Mesenchymal stem cell (in vitro differentiated cells and primary cell): ENCODE measurements at regions not wholly inside any gene's neighbourhood (a gene's known extent, or its start where the extent isn't known, plus 50 kb on each side); places are given as distances from the start of the nearest gene placed in this dataset.

Experiments
- DNase-seq: peaks from one replicate; pipeline ENCODE4 v3.0.0-alpha.2; 2013
- H2AFZ ChIP-seq: one replicate; pipeline ENCODE4 v1.6.1; 2013; ENCODE audit warnings: low read depth, mild to moderate bottlenecking, control low read depth, inconsistent platforms, low read length, moderate library complexity
- H2AK5ac ChIP-seq: 2 replicates; pipeline ENCODE4 v1.6.1; 2013; ENCODE audit warnings: low read length, moderate library complexity, mild to moderate bottlenecking, inconsistent platforms; ENCODE audit not compliant: severe bottlenecking
- H2BK120ac ChIP-seq: one replicate; pipeline ENCODE4 v1.6.1; 2013; ENCODE audit warnings: low read depth, mild to moderate bottlenecking, inconsistent platforms, low read length, moderate library complexity
- H2BK12ac ChIP-seq, 2 experiments: one replicate each; pipeline ENCODE4 v1.6.1; 2013; ENCODE audit warnings: inconsistent platforms in 2 of 2, low read length in 2 of 2, mild to moderate bottlenecking in 2 of 2, moderate library complexity in 2 of 2, control low read depth in 1 of 2
- H2BK15ac ChIP-seq: one replicate; pipeline ENCODE4 v1.6.1; 2013; ENCODE audit warnings: mild to moderate bottlenecking, low read depth, inconsistent platforms; ENCODE audit not compliant: poor library complexity, severe bottlenecking
- H2BK5ac ChIP-seq: 2 replicates; pipeline ENCODE4 v1.6.1; 2013; ENCODE audit warnings: low read depth, mild to moderate bottlenecking, low read length, control low read depth, inconsistent platforms; ENCODE audit not compliant: poor library complexity, severe bottlenecking
- H3K14ac ChIP-seq, 2 experiments: one replicate each; pipeline ENCODE4 v1.6.1; 2013; ENCODE audit warnings: inconsistent platforms in 2 of 2, low read length in 2 of 2, control low read depth in 1 of 2, mild to moderate bottlenecking in 1 of 2, moderate library complexity in 1 of 2
- H3K18ac ChIP-seq, 2 experiments: one replicate each; pipeline ENCODE4 v1.6.1; 2013; ENCODE audit warnings: inconsistent platforms in 2 of 2, low read length in 2 of 2, control low read depth in 1 of 2, low read depth in 1 of 2, mild to moderate bottlenecking in 1 of 2
- H3K23ac ChIP-seq, 2 experiments: one replicate each; pipeline ENCODE4 v1.6.1; 2013; ENCODE audit warnings: inconsistent platforms in 2 of 2, low read length in 2 of 2, mild to moderate bottlenecking in 2 of 2, moderate library complexity in 2 of 2, control low read depth in 1 of 2
- H3K27ac ChIP-seq: 2 replicates; pipeline ENCODE4 v1.5.1; 2013; ENCODE audit warnings: mild to moderate bottlenecking, moderate library complexity, low read length, control low read depth, inconsistent platforms; ENCODE audit not compliant: poor library complexity, severe bottlenecking
- H3K27me3 ChIP-seq, 2 experiments: 2 replicates each; pipeline versions ENCODE4 v1.6.1 to v1.7.0; 2013; ENCODE audit warnings: low read length in 2 of 2, mild to moderate bottlenecking in 2 of 2, moderate library complexity in 2 of 2, control low read depth in 1 of 2, inconsistent platforms in 1 of 2; ENCODE audit not compliant: control insufficient read depth in 1 of 2, insufficient read depth in 1 of 2
- H3K36me3 ChIP-seq, 2 experiments: 2 replicates each; pipeline versions ENCODE4 v1.6.1 to v1.7.0; 2013; ENCODE audit warnings: low read length in 2 of 2, control low read depth in 1 of 2, inconsistent platforms in 1 of 2, low read depth in 1 of 2, mild to moderate bottlenecking in 1 of 2; ENCODE audit not compliant: insufficient read depth in 2 of 2, control insufficient read depth in 1 of 2
- H3K4ac ChIP-seq, 2 experiments: one replicate each; pipeline ENCODE4 v1.6.1; 2013; ENCODE audit warnings: inconsistent platforms in 2 of 2, low read length in 2 of 2, mild to moderate bottlenecking in 2 of 2, moderate library complexity in 2 of 2, control low read depth in 1 of 2, low read depth in 1 of 2
- H3K4me1 ChIP-seq: 2 replicates; pipeline ENCODE4 v1.6.1; 2013; ENCODE audit warnings: low read depth, low read length, control low read depth; ENCODE audit not compliant: control insufficient read depth, insufficient read depth
- H3K4me2 ChIP-seq: 2 replicates; pipeline ENCODE4 v1.6.1; 2013; ENCODE audit warnings: low read length, mild to moderate bottlenecking, inconsistent platforms; ENCODE audit not compliant: poor library complexity, severe bottlenecking
- H3K4me3 ChIP-seq, 2 experiments: 2 replicates each; pipeline versions ENCODE4 v1.5.1 to v1.7.0; 2013; ENCODE audit warnings: low read length in 2 of 2, mild to moderate bottlenecking in 2 of 2, control low read depth in 1 of 2, low read depth in 1 of 2; ENCODE audit not compliant: insufficient read depth in 1 of 2
- H3K79me1 ChIP-seq: replicated peaks from 2 replicates; pipeline ENCODE4 v1.6.1; 2013; ENCODE audit warnings: mild to moderate bottlenecking, control low read depth, low read length, inconsistent platforms; ENCODE audit not compliant: poor library complexity, severe bottlenecking
- H3K9ac ChIP-seq: 2 replicates; pipeline ENCODE4 v1.7.0; 2013; ENCODE audit warnings: mild to moderate bottlenecking, low read length, moderate library complexity
- H3K9me3 ChIP-seq: 2 replicates; pipeline ENCODE4 v1.7.0; 2013; ENCODE audit warnings: mild to moderate bottlenecking, low read length; ENCODE audit not compliant: control insufficient read depth
- H4K8ac ChIP-seq: one replicate; pipeline ENCODE4 v1.6.1; 2013; ENCODE audit warnings: inconsistent platforms, mild to moderate bottlenecking, low read length, moderate library complexity
- H4K91ac ChIP-seq: one replicate; pipeline ENCODE4 v1.6.1; 2013; ENCODE audit warnings: mild to moderate bottlenecking, low read length, inconsistent platforms
- WGBS: methylation state at CpG from one replicate; pipeline ENCODE4 v1.1.7; 2013; ENCODE audit warnings: mixed read lengths; 5-methylcytosine and 5-hydroxymethylcytosine counted together

- Histone ChIP-seq H2BK15ac (no peak overlapping the region), H3K9ac (no peak overlapping the region), H2BK120ac (no peak overlapping the region), H3K36me3 (no peaks in the 10 kb centered on the region), H3K23ac (no peak overlapping the region), H3K9me3 (no peaks in the 10 kb centered on the region), H2BK5ac (no peak overlapping the region), H3K4me3 (no peak overlapping the region), H4K91ac (no peak overlapping the region), H3K4me2 (no peak overlapping the region), H3K18ac (no peak overlapping the region), H3K79me1 (no peaks in the 10 kb centered on the region), H3K4me1 (no peaks in the 10 kb centered on the region), H2BK12ac (no peak overlapping the region), H3K4ac (no peak overlapping the region), H3K14ac (no peak overlapping the region), H3K27me3 (peaks cover 7 to 8% of the 10 kb centered on the region in 2 experiments), H2AFZ (no peak overlapping the region), H4K8ac (no peak overlapping the region), H2AK5ac (no peak overlapping the region), H3K27ac (no peak overlapping the region)
- DNase-seq: no peak
Measured at GRCh38 chr6:40915165-40915564, 123.9 kb downstream of the UNC5CL start.

- WGBS: 97% methylated on average over 3 of the region's 6 CpGs
- Histone ChIP-seq H3K4me2 (no peak overlapping the region), H4K91ac (no peak overlapping the region), H2AK5ac (no peak overlapping the region), H3K14ac (peak overlapping the region in 1 of 2 experiments; percentile 5), H3K4ac (no peak overlapping the region), H2BK120ac (no peak overlapping the region), H3K4me1 (no peaks in the 10 kb centered on the region), H3K36me3 (no peaks in the 10 kb centered on the region), H3K9ac (no peak overlapping the region), H3K18ac (no peak overlapping the region), H3K27me3 (peaks cover 7 to 8% of the 10 kb centered on the region in 2 experiments), H2AFZ (no peak overlapping the region), H4K8ac (no peak overlapping the region), H3K27ac (no peak overlapping the region), H3K23ac (no peak overlapping the region), H3K9me3 (no peaks in the 10 kb centered on the region), H2BK15ac (no peak overlapping the region), H2BK12ac (no peak overlapping the region), H3K79me1 (no peaks in the 10 kb centered on the region), H2BK5ac (no peak overlapping the region), H3K4me3 (no peak overlapping the region)
- DNase-seq: no peak
Measured at GRCh38 chr6:40914005-40914404, 125.0 kb downstream of the UNC5CL start.

GRCh38 chr6:40912158-40912946 lies 126.7 kb downstream of the UNC5CL start:
- H3K4ac ChIP-seq: peak overlapping the region in 1 of 2 experiments; percentile 30
- no peak overlapping the region for H3K14ac ChIP-seq
- no peak overlapping the region for H3K27ac ChIP-seq
- no peak overlapping the region for H4K91ac ChIP-seq
- peak; percentile 17 for DNase-seq
- no peak overlapping the region for H2BK5ac ChIP-seq
- no peak overlapping the region for H2BK12ac ChIP-seq
- no peaks in the 10 kb centered on the region for H3K9me3 ChIP-seq
- H2AK5ac ChIP-seq: no peak overlapping the region
- H3K27me3 ChIP-seq: peaks cover 4 to 8% of the 10 kb centered on the region in 2 experiments
- no peak overlapping the region for H3K9ac ChIP-seq
- no peak overlapping the region for H3K4me2 ChIP-seq
- WGBS: 76% methylated on average over 9 of the region's 9 CpGs
- no peak overlapping the region for H3K4me3 ChIP-seq
- H3K23ac ChIP-seq: no peak overlapping the region
- H3K4me1 ChIP-seq: peaks cover 2% of the 10 kb centered on the region
- no peak overlapping the region for H4K8ac ChIP-seq
- peak overlapping the region in 1 of 2 experiments; percentile 8 for H3K18ac ChIP-seq
- H2BK15ac ChIP-seq: no peak overlapping the region
- no peaks in the 10 kb centered on the region for H3K79me1 ChIP-seq
- H3K36me3 ChIP-seq: no peaks in the 10 kb centered on the region
- H2AFZ ChIP-seq: no peak overlapping the region
- no peak overlapping the region for H2BK120ac ChIP-seq

- Histone ChIP-seq H2AFZ (no peak overlapping the region), H3K9me3 (no peaks in the 10 kb centered on the region), H4K91ac (no peak overlapping the region), H2BK120ac (no peak overlapping the region), H3K27ac (no peak overlapping the region), H2BK15ac (no peak overlapping the region), H3K4me2 (no peak overlapping the region), H3K79me1 (no peaks in the 10 kb centered on the region), H3K18ac (no peak overlapping the region), H3K9ac (no peak overlapping the region), H3K23ac (no peak overlapping the region), H3K14ac (no peak overlapping the region), H2BK5ac (no peak overlapping the region), H4K8ac (no peak overlapping the region), H2BK12ac (no peak overlapping the region), H2AK5ac (no peak overlapping the region), H3K4ac (no peak overlapping the region), H3K4me1 (peaks cover 4% of the 10 kb centered on the region), H3K36me3 (no peaks in the 10 kb centered on the region), H3K27me3 (peaks cover 4 to 5% of the 10 kb centered on the region in 2 experiments), H3K4me3 (no peak overlapping the region)
- 98% methylated on average over 2 of the region's 2 CpGs for WGBS
- no peak for DNase-seq
Measured at GRCh38 chr6:40910260-40910893, 128.6 kb downstream of the UNC5CL start.
